SHP77 (cell line): ENCODE measurements at regions not wholly inside any gene's neighbourhood (a gene's known extent, or its start where the extent isn't known, plus 50 kb on each side); places are given as distances from the start of the nearest gene placed in this dataset.

Source experiments
- DNase-seq, 2 experiments: peaks; one replicate each; lab custom pipeline; 2025; lab: John Stamatoyannopoulos, UW

DNA sequence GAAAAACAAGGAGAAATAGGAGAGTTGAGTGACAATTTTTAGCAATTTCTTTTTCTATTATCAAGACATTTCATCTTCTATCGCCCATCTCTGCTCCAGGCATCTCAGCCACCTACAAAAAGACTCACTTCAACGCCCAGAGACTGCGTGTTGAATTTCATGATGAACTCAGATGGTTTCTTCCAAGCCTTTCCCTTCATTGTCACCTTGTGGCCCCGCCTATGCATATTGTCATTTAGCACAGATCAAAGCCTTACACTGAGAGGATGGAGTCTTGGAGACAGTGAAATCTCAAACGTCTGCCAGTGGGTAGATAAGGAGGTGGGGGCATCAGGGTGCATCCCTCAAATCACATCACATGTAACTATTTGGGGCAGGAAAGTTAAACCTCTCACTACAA is 319.4 kb downstream of the SIPA1L2 start:
- no peak for DNase-seq

DNA sequence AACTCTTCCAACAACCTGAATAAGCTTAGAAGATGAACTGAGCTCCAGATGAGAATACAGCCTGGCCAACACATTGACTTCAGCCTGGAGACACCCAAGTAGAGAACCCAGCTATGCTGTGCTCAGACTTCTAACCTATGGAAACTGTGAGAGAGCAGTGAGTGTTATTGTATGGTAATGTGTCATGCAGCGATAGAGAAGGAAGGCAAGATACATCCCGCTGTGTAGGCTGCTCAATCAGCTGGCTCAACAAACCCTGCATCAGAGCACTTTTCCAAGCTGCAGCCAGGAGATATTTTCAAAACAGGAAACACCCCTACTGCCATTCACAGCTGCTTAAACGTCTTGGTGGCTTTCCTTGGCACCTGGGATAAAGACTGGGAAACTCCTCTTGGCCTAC is 321.3 kb downstream of the SIPA1L2 start:
- no peak for DNase-seq

DNA sequence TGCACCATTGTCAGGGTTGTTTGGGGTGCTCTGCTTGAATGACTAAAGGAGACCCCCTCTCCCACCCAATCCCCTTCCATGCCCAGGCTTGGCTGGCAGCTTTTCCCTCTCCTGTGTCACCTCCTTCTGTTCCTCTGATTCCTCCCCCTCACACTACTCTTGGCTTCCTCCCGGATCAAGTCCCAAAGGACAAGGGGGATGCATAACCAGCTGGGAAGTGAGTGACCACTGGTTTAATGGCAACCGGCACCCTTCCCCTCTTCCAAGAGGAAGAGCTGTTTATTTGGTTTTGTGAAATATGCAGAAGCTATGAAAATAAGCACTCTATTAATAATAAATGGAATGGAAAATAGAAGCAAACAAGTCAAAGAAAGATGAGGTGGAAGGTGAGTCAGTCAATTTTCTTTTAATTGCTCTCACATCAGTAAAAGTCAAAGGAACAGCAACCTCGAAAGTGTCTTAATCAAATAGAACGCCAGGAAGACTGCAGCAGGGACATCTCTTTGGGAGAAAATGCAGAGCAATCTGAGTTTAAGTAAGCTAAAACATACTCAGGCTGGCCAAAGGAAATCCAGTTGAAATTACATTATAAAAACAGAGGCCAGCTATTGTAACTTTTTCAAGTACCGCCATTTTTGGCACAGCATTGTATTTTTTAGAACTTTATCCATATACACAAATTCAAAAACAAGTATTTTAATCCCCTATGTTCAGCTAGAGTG is 322.5 kb downstream of the SIPA1L2 start:
- no peak for DNase-seq

DNA sequence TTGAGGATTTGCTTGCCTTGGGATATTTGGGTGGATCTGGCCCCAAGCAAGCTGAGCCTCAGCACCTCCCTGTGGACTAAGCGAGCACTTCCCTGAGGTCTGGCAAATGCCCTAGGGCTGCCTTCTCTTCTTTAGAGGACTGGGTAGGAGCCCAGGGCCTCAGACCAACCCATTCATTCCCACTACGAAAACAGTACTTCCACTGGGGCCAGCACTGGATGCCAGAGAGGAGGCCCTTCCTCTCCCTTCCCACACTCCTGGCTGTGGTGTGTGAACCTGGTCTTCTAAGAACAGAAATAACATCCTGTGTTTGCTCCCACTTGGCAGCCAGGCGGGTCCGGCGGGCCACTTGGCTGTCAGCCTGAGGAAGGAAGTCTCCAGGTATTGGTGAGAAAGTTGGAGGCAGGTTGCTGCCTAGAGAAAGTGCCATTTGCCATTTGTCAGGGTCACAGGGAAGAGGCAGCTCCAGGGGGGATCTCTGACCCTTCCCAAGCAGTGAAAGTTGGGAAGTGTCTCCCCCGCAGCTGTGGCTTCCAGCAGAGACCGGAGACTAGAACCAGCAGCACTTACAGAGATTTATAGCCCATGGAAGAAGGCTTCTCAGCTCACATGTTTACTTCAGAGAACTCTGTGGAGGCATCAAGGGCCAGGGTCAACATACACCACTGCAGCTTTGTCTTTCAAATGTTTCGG is 323.5 kb downstream of the SIPA1L2 start:
- peak; percentile 52 to 55 for DNase-seq

DNA sequence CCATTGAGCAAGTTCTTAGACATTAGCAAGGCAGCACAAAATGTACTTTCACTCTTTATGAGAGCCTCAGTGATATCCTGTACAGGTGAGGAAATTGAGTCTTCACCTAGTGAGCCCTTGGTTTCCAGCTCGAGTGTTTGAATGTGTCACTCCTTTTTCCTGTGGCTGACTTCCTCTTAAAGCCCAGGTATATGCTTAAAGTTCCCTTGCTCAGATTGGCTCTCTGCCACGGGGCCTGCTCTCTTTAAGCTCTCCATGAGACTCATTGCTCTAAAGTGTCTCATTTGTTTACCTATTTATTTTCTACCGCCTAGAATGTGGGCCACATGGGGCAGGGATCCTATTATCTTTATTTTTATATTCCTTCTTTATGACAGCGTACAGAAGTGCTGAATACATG is 324.9 kb downstream of the SIPA1L2 start:
- no peak for DNase-seq

DNA sequence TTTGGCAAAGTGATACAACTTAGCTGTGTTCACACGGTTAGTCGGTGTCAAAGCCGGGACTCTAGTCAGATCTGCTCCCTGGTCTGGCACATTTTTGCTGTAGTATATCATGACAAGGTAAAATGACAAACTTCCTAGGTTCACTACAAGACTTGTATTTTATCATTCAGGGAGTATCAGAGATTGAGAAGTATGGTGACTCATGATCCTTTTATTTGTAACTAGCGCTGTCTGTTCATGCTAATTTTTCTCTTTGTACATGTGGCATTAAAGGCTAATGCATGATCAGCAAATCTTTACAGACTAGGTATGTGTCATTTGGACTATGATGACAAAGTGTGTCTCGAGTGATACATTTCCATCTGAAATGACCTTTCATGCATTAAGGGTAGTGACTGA is 326.7 kb downstream of the SIPA1L2 start:
- no peak for DNase-seq

DNA sequence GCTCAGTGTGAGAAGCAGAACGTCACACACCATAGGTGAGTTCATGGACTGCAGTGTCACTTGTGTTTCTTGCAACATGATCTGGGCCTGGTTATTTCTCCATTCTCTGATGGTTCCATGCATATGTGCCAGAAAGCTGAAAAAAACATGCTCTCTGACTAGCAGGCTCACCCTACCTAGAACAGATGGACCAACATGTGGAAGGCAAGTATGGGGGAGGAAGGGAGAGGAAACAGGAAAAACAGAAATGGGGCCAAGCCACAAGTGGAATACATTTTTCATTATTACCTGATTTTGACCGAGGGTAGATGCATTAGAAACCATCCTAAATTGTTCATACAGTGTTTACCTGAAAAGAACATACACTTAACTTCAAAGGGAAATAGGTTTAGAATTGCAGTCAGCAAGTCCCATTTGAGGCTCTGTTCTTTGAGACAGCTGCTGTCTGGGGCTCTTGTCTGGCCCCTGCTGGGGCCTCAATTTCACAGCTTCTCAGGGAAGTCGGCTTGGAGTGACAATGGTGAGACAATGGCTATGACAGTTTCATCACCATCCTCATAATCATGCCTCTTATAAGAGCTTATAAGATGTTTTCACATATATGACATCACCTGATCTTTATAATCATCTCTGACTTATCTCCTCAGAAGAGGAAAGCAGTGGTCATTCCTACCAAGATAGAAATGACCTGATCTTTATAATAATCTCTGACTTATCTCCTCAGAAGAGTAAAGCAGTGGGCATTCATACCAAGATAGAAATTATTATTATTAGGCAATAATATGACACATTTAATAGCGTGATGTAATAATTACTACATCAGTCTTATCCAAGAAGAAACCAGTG is 327.3 kb downstream of the SIPA1L2 start:
- DNase-seq: peak in 1 of 2 experiments; percentile 3

DNA sequence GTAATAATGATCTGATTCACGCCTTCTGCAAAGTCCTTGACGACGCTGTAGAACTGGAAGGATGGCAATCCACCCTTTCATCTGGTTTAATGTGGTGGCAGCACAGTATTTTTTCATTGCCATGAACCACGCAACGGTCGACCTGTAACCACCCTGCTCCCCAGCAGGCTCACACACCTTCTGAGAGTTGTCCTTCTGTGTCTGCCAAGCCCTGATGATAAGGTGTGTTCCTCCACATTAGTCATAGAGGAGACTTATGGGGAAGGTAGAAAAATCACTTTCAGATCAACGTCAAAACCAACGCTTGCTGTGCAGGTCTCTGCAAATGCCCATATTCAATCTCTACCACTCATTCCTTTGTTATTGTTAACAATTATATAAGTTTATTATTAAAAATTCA is 328.7 kb downstream of the SIPA1L2 start:
- no peak for DNase-seq

DNA sequence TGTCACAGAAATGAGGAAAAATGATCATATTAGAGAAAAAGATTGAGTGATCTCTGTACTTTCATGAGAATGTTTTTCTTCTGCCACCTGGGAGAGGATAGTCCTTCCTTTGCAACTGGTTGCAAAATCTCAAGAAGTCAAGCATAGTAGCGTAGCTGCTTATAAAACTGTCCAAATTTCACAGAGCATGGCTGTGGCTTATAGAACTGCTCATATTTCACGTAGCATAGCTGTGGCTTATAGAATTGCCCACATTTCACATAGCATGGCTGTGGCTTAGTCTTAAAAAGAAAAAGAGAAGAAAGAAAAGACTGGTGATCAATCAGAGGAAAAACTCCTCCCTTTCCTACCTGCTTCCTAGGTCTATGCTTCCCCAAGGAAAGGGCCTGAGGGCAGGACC is 329.5 kb downstream of the SIPA1L2 start:
- no peak for DNase-seq

DNA sequence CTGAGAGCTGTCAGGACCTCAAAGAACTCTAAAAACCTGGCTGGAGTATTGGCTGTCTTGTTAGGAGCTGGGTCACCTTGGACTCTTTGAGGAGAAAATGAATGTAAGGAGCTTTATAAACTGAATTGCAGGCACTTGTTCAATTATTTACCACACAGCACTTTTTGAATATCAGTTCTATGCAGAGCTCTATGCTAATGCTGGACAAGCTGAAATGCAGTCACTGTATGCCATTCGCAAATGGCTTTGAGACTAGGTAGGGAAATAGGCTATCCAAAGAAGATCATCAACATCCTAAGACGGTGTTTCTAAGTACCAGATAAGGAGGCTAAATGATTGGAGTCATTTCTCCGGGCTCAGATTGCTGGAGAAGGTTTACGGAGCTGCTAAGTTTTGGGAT is 333.5 kb downstream of the SIPA1L2 start:
- no peak for DNase-seq

DNA sequence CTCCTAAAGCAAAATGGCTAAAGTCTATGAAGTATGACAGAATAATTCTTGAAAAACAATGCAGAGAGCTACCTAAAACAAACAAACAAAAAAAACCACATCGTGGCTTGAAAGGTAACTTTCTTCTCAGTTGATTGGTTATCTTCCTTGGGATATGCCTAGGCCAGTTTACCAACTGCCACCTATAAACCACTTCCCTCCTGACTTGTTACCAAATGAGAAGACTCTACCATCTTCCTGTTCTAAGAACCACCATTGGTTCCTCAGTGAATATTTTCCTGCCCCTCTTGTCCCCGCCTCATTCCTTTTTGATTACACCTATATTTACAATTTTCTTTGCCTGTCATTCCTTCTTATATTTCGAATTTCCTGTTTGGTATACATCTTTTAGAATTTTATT is 336.6 kb downstream of the SIPA1L2 start:
- DNase-seq: no peak

DNA sequence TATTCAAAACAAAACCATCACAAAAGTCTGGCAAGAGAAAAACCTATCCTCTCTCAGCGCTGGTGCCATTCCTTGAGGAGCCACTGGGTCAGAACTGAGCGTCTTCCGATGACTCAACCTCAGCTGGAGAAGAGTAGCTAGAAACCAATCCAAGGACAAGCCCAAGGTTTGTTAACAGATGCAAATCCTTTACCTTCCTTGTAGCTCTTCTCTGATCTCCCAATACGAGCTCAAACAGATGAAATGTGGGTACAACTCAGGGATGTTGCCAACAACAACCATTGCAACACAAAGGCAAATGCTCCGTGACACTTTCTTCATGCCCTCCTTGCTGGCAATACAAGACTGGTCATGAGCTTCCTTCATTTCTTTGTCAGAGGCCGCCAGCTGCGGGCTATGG is 337.1 kb downstream of the SIPA1L2 start:
- DNase-seq: no peak

DNA sequence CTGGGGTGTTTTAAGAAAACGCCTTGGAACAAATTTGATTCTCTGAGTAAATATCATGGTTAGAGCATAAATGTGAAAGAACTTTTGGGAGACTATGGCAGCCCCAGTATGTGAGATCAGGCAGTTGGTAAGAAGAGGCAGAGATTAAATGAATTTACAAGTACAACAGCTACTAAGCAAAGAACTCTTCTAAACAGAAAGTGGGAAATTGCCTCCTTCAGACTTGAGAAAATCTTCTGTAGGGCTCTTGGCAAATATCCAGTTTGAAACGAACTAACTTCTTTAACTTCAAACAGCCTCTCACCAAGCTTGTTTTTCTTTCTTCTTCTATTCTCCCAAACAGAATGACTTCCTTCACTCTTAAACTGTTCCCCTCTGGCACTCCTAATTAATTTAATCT is 337.7 kb downstream of the SIPA1L2 start:
- DNase-seq: no peak

DNA sequence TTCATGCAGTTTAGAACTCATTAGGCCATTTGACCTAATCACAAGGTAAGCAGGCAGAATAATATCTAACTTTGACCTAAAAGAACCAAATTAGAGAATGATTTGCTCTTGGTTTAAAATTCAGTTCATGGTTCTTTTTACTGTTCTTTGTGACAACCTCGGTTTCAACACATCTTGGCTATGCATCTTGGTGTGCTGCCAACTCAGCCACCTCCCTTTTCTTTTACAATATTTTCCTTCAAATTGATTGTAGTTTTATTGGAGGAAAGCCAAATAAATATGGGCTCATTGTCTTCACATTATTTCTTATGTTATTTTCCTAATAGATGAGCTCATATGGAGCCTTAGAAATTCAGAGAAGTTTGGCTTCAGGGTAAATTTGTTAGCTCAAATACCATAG is 338.3 kb downstream of the SIPA1L2 start:
- no peak for DNase-seq

DNA sequence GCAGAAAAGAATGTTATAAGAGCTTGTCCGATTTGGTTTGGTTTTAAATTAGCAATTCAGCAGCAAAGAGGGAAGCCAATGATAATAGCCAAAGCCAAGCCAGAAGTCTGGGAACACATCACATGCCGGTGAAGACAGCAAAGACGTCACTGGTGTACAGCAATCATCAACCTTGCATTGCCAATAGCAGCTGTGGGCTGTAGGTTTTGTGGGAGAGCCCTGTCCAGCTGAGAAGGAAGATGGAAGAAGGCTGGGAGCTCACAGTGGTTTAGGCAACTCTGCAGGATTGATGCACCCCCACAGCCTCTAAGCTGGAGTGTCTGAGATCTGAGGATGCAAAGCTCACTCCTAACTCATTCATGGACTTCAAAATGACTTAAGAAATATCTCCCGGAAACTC is 338.7 kb downstream of the SIPA1L2 start:
- no peak for DNase-seq

DNA sequence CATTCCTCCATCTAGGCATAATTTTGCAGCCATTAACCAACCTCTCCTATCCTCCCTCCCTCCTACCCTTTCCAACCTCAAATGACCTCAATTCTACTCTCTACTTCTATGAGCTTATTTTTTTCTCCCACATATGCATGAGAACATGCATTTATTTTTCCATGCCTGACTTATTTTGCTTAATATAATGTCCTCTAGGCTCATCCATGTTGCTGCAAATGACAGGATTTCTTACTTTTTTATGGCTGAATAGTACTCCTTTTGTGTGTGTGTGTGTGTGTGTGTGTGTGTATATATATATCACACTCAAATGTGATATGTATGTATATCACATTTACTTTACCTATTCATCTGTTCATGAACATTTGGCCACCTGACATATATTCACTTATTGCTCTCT is 339.4 kb downstream of the SIPA1L2 start:
- DNase-seq: no peak

DNA sequence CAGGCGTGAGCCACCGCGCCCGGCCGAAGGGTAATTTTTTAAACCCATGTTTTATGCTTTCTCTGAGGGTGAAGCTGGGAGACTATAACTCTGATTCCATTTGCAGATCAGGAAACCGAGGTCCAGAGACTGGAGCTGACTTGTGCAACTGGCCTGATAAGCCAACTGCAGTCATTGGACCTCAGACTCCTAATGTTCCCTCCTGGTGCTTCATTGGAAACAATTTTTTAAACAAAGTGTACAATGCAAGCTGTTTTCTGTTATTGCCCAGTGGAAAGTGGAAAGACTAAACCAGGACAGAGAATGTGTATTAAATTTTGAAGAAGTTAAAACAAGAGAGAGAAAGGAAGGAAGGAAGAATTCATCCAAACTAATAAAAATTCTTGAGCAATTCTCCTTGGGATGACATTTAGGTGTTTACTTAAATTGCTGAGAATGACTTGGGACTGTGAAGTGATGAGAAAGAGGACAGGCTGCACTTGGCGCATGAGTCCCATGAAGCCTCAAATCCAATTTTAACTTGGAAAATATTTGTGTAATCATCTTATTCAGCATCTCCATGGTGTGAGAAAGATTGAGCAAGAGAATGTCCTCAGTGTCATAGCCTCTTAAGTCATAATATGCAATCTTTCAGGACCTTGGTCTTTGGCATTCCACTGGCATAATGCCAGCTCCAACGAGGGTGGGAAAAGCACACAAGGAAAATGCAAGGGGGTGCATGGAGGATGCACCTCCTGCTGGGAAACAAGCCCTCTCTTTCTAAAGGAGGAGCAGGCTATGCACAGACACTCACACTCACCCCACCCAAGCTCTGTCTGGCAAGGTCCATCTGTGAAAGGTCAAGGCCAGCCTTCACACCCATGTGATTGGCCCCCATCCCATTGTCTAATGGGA is 342.0 kb downstream of the SIPA1L2 start:
- no peak for DNase-seq

DNA sequence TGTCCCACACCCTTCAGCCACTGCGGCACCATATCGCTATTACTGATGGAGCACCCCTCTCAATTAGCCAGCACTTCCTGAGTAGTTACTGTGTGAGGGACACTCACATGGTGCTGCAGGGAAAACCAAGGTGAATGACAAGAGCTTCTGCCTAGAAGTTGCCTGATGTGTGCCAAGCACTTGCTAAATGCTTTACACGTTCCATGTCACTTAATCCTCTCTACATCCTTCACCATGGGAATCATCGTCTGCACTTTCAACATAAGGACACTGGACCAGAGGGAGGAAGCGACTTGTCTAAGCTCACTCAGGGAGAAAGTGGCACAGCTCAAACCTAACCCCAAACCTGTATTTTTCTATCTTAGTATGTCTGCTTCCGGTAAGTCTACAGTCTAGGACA is 344.8 kb downstream of the SIPA1L2 start:
- DNase-seq: no peak

DNA sequence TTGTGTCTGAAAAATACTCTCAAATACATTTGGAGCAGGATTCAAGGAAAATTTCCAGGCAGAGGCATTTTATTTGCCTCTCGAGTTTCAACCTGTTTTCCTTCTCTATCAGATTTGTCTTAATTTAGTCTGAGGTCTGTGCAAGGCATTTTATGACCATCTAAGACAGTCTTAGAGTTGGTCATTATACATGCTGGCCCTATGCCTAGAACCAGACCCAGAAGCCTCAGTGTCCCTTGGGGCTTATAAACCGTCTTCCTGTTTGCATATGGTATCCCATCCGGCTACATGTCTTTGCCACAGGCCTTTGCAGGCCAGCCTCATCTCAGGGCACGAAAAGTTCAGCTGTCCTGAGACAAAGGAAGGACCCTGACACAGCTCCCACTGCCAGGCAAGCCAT is 346.1 kb downstream of the SIPA1L2 start:
- no peak for DNase-seq

DNA sequence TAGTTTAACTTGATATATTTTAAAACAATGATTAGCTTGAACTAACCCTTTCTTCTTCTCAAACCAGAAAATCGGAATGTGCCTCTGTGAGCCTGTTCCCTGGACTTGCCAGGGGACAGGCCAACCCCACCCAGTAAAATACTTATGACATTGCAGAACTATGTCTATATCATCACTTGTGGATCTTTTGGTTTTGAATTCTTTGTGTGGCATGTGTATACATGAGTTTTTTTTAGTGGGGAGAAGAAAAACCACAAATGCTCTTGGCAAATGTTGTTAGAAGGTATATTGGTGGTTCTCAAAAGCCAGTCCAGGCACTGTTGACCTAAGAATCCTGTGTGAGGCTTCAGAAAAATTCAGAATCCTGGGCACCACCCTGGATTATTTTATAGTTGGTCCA is 347.4 kb downstream of the SIPA1L2 start:
- no peak for DNase-seq

DNA sequence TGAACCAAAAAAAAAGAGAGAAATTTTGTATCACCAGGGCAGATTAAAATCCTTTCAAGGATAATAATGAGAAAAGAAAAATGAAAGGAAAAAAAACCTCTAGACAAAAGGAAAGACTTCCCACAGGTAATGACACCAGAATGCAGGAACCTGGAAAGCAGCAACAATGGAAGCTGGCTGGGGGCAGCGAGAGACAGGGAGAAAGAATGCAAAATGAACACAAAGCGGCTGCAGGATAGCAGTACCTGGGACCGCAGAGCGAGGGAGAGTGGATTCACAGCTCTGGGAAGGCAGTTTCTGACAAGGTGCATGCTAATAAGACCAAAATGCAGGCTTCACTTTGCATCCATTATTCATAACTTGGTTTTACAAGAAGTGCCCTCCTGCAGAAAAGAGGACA is 349.0 kb downstream of the SIPA1L2 start:
- no peak for DNase-seq

DNA sequence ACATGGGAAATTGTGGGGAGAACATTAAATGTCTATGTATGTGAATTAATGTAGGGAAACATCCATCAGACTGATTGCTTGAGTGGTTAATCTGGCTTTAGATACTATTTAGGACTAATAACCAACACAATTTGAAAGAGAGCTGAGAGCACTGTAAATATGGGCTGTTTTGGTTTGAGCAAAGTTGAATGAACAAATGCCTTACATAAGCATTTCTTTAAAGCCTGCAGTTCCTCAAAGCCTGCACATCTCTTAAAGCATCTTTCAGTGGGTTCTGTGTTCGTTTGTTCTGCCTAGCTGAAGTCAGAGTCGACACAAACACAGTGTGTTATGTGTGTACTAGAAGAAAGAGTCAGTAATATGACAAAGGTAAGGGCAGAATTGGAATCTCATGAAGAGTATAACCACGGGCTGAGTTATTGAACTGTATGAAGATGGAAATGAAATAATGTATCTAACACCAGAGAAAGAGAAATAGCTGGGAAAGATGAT is 350.0 kb downstream of the SIPA1L2 start:
- DNase-seq: no peak
